IPS-15b (cell line): ENCODE measurements at regions not wholly inside any gene's neighbourhood (a gene's known extent, or its start where the extent isn't known, plus 50 kb on each side); places are given as distances from the start of the nearest gene placed in this dataset.
"Not testable (repeated sequence)": the region's sequence is repeated elsewhere in the genome, so short reads cannot be mapped to it uniquely, and the experiment has no call there.

Experiments used
- H3K27me3 ChIP-seq: one replicate; pipeline ENCODE4 v1.6.1; 2013; ENCODE audit warnings: low read length; ENCODE audit not compliant: control insufficient read depth, insufficient read depth
- H3K36me3 ChIP-seq: one replicate; pipeline ENCODE4 v1.6.1; 2013; ENCODE audit warnings: low read length; ENCODE audit not compliant: control insufficient read depth, insufficient read depth
- H3K4me1 ChIP-seq: one replicate; pipeline ENCODE4 v1.6.1; 2013; ENCODE audit warnings: mild to moderate bottlenecking, low read length; ENCODE audit not compliant: control insufficient read depth, insufficient read depth
- H3K4me3 ChIP-seq: one replicate; pipeline ENCODE4 v1.5.1; 2013; ENCODE audit warnings: low read depth, low read length
- H3K9ac ChIP-seq: one replicate; pipeline ENCODE4 v1.6.1; 2013; ENCODE audit warnings: low read depth, mild to moderate bottlenecking, low read length
- H3K9me3 ChIP-seq: one replicate; pipeline ENCODE4 v1.6.1; 2013; ENCODE audit warnings: mild to moderate bottlenecking, low read length; ENCODE audit not compliant: control insufficient read depth, insufficient read depth

- H3K9ac ChIP-seq: no peak overlapping the region
- H3K4me3 ChIP-seq: no peak overlapping the region
- no peaks in the 10 kb centered on the region for H3K36me3 ChIP-seq
- no peaks in the 10 kb centered on the region for H3K9me3 ChIP-seq
- no peaks in the 10 kb centered on the region for H3K27me3 ChIP-seq
- H3K4me1 ChIP-seq: no peaks in the 10 kb centered on the region
These were observed 173.1 kb upstream of the API5 start for GRCh38 chr11:43138621-43139140.

GRCh38 chr11:43145653-43146052, 166.1 kb upstream of the API5 start:
- Histone ChIP-seq H3K27me3 (no peaks in the 10 kb centered on the region), H3K9ac (no peak overlapping the region), H3K36me3 (no peaks in the 10 kb centered on the region), H3K4me1 (no peaks in the 10 kb centered on the region), H3K9me3 (no peaks in the 10 kb centered on the region), H3K4me3 (no peak overlapping the region)

- no peaks in the 10 kb centered on the region for H3K27me3 ChIP-seq
These were observed 161.1 kb upstream of the API5 start for GRCh38 chr11:43150697-43151096.

GRCh38 chr11:43164831-43165230, 147.0 kb upstream of the API5 start:
- Histone ChIP-seq H3K27me3 (no peaks in the 10 kb centered on the region), H3K4me3 (no peak overlapping the region), H3K4me1 (no peaks in the 10 kb centered on the region), H3K9me3 (no peaks in the 10 kb centered on the region), H3K36me3 (no peaks in the 10 kb centered on the region), H3K9ac (no peak overlapping the region)

More at GRCh38 chr11:43150697-43151096, 161.1 kb upstream of the API5 start:
- Histone ChIP-seq H3K9ac (no peak overlapping the region), H3K9me3 (no peaks in the 10 kb centered on the region), H3K4me3 (no peak overlapping the region), H3K4me1 (no peaks in the 10 kb centered on the region), H3K36me3 (no peaks in the 10 kb centered on the region)

GRCh38 chr11:43165393-43165792, 146.4 kb upstream of the API5 start:
- not testable (repeated sequence) for H3K9ac ChIP-seq, H3K36me3 ChIP-seq, H3K4me3 ChIP-seq, H3K9me3 ChIP-seq, H3K4me1 ChIP-seq, H3K27me3 ChIP-seq

GRCh38 chr11:43168241-43168640, 143.6 kb upstream of the API5 start:
- H3K9me3 ChIP-seq, H3K4me1 ChIP-seq, H3K4me3 ChIP-seq, H3K9ac ChIP-seq, H3K36me3 ChIP-seq, H3K27me3 ChIP-seq: not testable (repeated sequence)

GRCh38 chr11:43172477-43172876, 139.3 kb upstream of the API5 start:
- H3K27me3 ChIP-seq: no peaks in the 10 kb centered on the region
- no peak overlapping the region for H3K4me3 ChIP-seq
- no peaks in the 10 kb centered on the region for H3K36me3 ChIP-seq
- H3K9me3 ChIP-seq: no peaks in the 10 kb centered on the region
- no peak overlapping the region for H3K9ac ChIP-seq
- peaks cover 2% of the 10 kb centered on the region for H3K4me1 ChIP-seq

- no peak overlapping the region for H3K9ac ChIP-seq
- H3K27me3 ChIP-seq: no peaks in the 10 kb centered on the region
- no peaks in the 10 kb centered on the region for H3K9me3 ChIP-seq
- H3K36me3 ChIP-seq: no peaks in the 10 kb centered on the region
- H3K4me3 ChIP-seq: no peak overlapping the region
- H3K4me1 ChIP-seq: peaks cover 2% of the 10 kb centered on the region
These were observed 133.8 kb upstream of the API5 start for GRCh38 chr11:43177975-43178374.

- not testable (repeated sequence) for H3K4me3 ChIP-seq, H3K9ac ChIP-seq, H3K27me3 ChIP-seq, H3K36me3 ChIP-seq, H3K4me1 ChIP-seq, H3K9me3 ChIP-seq
These were observed 117.3 kb upstream of the API5 start for GRCh38 chr11:43194459-43194858.

GRCh38 chr11:43197379-43197778, 114.4 kb upstream of the API5 start:
- H3K9ac ChIP-seq: no peak overlapping the region
- no peak overlapping the region for H3K4me3 ChIP-seq
- no peaks in the 10 kb centered on the region for H3K36me3 ChIP-seq
- no peaks in the 10 kb centered on the region for H3K27me3 ChIP-seq
- H3K9me3 ChIP-seq: no peaks in the 10 kb centered on the region
- no peaks in the 10 kb centered on the region for H3K4me1 ChIP-seq

- H3K4me3 ChIP-seq: no peak overlapping the region
- no peaks in the 10 kb centered on the region for H3K4me1 ChIP-seq
- no peaks in the 10 kb centered on the region for H3K27me3 ChIP-seq
- H3K9ac ChIP-seq: no peak overlapping the region
- H3K36me3 ChIP-seq: no peaks in the 10 kb centered on the region
- H3K9me3 ChIP-seq: no peaks in the 10 kb centered on the region
These were observed 111.8 kb upstream of the API5 start for GRCh38 chr11:43200031-43200430.

- Histone ChIP-seq H3K27me3 (peaks cover 3% of the 10 kb centered on the region), H3K4me1 (peaks cover 5% of the 10 kb centered on the region), H3K9me3 (no peaks in the 10 kb centered on the region), H3K9ac (peak overlapping the region; percentile 47), H3K4me3 (peak overlapping the region; percentile 52), H3K36me3 (no peaks in the 10 kb centered on the region)
These were observed 99.5 kb upstream of the API5 start for GRCh38 chr11:43212279-43212678.

- H3K4me3 ChIP-seq: no peak overlapping the region
- peaks cover 5% of the 10 kb centered on the region for H3K4me1 ChIP-seq
- no peak overlapping the region for H3K9ac ChIP-seq
- H3K27me3 ChIP-seq: peaks cover 3% of the 10 kb centered on the region
- no peaks in the 10 kb centered on the region for H3K9me3 ChIP-seq
- H3K36me3 ChIP-seq: no peaks in the 10 kb centered on the region
These were observed 97.3 kb upstream of the API5 start for GRCh38 chr11:43214471-43214870.
